ENCODE measurements at regions not wholly inside any gene's neighbourhood (a gene's known extent, or its start where the extent isn't known, plus 50 kb on each side); places are given as distances from the start of the nearest gene placed in this dataset.
"Not testable (repeated sequence)": the region's sequence is repeated elsewhere in the genome, so short reads cannot be mapped to it uniquely, and the experiment has no call there.

- DNase-seq (ENCODE audit: low spot score), result no peak
These were observed 1189.4 kb downstream of the DSC3 start for GRCh38 chr18:29853126-29853525.

- no peak for DNase-seq (ENCODE audit: low spot score)
These were observed 1193.4 kb downstream of the DSC3 start for GRCh38 chr18:29849144-29849543.

- DNase-seq (ENCODE audit: low spot score), result no peak
These were observed 1200.9 kb downstream of the DSC3 start for GRCh38 chr18:29841631-29842030.

- DNase-seq (ENCODE audit: low spot score), result peak; percentile 13
These were observed 1202.5 kb downstream of the DSC3 start for GRCh38 chr18:29840089-29840488.

DNA sequence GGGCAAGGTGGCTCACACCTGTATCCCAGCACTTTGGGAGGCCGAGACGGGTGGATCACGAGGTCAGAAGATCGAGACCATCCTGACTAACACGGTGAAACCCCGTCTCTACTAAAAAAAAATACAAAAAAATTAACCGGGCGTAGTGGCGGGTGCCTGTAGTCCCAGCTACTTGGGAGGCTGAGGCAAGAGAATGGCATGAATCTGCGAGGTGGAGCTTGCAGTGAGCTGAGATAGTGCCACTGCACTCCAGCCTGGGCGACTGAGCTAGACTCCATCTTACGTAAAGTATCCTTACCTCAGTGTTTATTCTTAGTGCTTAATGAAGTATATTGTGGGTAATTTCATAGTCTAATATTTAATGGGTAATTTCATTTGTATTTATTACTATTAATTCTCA is 1203.6 kb downstream of the DSC3 start:
- not testable (repeated sequence) for DNase-seq (ENCODE audit: low spot score)

DNA sequence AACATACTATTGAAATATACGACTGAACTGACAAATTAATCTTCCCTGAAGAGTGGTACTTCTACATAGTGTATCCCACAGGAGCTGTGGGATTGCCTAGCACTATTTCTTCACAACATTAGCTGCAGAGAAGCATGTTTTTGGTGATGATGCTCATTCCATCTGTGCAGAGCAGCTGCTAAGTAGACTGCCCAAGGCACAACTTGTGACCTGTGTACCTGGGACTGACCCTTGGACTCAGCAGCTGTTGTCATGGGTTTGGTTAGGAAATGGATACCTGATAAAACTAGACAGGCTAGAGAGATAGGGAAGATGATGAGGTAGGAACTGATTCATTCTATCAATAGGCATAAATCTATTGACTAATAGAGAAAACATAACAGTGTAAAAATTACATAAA is 1204.0 kb downstream of the DSC3 start:
- no peak for DNase-seq (ENCODE audit: low spot score)

DNA sequence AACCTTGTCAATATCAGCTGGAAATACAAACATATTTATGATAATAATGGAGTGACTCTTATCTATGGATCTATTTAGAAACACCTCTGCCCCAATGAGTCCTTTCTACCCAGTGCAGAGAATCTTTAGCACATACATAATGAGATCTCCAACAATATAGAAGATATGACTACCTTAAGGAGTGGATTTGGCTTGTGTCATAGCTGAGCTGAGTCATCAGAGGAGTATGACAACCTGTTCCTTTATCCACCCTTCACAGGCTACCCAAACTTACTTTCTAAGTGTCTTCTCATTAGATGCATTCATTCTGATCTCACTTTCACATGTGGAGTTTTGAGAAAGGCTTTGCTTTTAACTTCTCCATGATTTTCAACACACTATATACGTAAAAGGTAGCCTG is 1218.9 kb downstream of the DSC3 start:
- DNase-seq (ENCODE audit: low spot score), result no peak

- DNase-seq (ENCODE audit: low spot score), result no peak
These were observed 1221.0 kb downstream of the DSC3 start for GRCh38 chr18:29821544-29821943.

DNA sequence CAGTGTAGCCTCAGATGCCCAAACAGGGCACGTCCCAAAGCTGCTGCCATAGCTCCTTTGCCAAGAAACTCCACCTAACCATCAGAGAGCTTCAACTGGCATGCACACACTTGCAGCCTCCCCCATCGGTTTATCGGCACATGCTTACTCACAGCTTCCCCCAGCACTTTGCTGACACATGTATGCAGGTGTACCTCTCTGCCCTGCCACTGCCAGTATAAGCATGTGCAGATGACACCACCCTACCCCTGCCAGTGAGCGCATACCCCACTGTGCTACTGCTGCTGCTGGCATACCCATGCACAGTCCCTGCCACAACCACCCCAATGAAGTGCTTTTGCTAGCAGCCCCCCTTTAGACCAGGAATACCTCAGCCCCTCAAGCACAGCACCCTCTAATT is 1231.0 kb downstream of the DSC3 start:
- no peak for DNase-seq (ENCODE audit: low spot score)

DNA sequence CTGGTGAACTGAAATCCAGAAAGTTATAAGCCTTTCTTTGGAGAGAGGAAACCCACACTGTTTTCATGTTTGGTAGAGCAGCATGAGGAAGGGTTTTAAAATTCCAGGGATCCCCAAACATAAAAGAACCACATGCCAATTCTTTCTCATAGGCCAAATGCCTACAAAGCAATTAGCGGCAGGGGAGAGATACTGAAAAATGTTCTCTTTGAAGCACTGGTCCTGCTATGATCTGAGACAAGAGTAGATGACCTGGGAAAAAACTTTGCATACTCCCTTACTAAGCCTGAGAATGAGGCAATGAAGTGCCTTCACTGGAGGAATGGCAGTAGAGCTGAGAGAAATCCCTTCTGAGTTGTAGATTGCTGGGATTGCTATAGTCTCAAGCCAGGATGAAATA is 1261.7 kb downstream of the DSC3 start:
- no peak for DNase-seq (ENCODE audit: low spot score)

GRCh38 chr18:29779096-29779495 is 1263.4 kb downstream of the DSC3 start:
- DNase-seq (ENCODE audit: low spot score), result no peak

DNA sequence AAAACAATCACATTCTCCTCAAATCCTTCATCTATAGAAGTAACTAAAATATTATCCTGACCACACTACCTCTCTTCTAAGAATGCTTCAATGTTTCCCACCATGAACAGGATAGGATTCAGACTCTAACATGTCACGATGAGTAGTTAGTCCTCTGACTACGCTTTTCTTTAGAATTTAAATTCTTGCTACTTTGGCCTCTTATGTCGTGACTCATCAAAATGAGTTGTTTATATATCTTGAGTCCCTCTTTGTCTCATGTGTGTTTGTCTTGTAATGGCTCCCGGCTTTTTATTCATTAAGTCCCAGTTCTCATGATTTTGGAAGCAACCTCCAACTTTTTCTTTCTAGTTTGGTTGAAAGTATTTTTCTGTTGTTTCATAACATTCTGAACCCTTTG is 1289.2 kb downstream of the DSC3 start:
- no peak for DNase-seq (ENCODE audit: low spot score)

DNA sequence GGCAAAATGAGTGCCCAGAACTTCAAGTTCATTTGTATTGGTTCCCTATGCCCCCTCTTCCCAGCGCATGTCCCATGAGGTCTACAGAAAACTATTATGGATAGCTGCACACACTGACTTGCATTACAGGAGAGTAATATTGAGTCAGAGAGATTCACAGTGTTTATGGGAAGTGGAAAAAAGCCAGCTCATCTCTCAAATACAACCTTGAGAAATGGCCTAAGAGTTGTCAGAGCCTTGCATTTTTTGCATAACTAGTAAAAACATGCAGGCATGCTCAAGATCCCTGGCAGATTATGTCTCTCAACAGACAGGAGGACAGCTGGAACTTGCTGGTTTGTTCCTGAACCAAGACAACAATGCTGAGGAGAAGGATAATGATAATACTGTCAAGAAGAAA is 1292.8 kb downstream of the DSC3 start:
- no peak for DNase-seq (ENCODE audit: low spot score)

- DNase-seq (ENCODE audit: low spot score), result no peak
These were observed 1301.1 kb downstream of the DSC3 start for GRCh38 chr18:29741461-29741860.

DNA sequence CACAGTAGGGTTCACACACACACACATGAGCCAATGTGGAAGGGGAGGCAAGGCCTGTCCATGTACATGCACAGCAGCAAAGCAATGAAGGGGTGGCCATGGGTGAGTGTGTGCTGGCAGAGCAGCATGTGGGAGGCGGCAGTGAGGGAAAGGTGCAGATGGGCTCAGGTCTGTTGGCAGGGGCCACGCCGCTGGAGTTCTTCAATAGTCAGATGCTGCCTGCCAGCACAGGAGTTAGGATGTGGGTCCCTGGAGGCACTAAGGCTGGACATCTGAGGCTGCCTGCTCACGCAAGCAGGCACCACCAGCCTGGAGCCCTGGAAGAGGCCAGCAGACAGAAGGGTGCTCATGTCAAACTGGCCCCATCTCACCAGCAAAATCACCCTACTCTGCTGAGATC is 1304.9 kb downstream of the DSC3 start:
- no peak for DNase-seq (ENCODE audit: low spot score)

GRCh38 chr18:29737190-29737589 is 1305.4 kb downstream of the DSC3 start:
- DNase-seq (ENCODE audit: low spot score), result no peak

DNA sequence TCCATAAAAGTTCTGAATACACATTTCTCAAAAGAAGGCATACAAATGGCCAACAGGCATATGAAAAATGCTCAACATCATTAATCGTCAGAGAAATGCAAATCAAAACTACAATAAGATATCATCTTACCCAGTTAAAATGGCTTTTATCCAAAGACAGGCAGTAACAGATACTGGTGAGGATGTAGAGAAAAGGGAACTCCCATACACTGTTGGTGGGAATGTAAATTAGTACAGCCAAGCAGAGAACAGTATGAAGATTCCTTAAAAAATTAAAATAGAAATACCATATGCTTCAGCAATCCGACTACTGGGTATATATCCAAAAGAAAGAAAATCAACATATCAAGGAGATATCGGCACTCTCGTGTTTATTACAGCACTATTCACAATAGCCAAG is 1312.5 kb downstream of the DSC3 start:
- no peak for DNase-seq (ENCODE audit: low spot score)

GRCh38 chr18:29726646-29727045 is 1315.9 kb downstream of the DSC3 start:
- no peak for DNase-seq (ENCODE audit: low spot score)

DNA sequence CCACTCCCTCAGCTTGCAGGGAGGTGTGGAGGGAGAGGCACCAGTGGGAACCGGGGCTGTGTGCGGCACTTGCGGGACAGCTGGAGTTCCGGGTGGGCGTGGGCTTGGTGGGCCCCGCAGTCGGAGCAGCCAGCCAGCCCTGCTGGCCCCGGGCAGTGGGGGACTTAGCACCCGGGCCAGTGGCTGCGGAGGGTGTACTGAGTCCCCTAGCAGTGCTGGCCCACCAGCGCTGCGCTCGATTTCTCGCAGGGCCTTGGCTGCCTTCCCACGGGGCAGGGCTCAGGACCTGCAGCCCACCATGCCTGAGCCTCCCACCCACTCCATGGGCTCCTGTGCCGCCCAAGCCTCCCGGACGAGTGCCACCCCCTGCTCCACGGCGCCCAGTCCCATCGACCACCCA is 1319.1 kb downstream of the DSC3 start:
- DNase-seq (ENCODE audit: low spot score), result not testable (repeated sequence)

DNA sequence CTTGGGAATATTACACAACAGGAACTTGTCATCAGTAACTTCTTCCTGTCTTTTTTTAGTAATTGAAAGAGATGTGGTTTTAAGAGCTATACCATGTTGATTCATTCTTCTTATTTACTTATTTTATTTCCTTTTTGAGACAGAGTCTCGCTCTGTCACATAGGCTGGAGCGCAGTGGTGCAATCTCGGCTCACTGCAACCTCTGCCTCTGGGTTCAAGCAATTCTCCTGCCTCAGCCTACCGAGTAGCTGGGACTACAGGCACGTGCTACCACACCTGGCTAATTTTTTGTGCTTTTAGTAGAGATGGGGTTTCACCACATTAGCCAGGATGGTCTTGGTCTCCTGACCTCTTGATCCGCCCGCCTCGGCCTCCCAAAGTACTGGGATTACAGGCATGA is 1326.6 kb downstream of the DSC3 start:
- not testable (repeated sequence) for DNase-seq (ENCODE audit: low spot score)

GRCh38 chr18:29712785-29713184 is 1329.8 kb downstream of the DSC3 start:
- no peak for DNase-seq (ENCODE audit: low spot score)

DNA sequence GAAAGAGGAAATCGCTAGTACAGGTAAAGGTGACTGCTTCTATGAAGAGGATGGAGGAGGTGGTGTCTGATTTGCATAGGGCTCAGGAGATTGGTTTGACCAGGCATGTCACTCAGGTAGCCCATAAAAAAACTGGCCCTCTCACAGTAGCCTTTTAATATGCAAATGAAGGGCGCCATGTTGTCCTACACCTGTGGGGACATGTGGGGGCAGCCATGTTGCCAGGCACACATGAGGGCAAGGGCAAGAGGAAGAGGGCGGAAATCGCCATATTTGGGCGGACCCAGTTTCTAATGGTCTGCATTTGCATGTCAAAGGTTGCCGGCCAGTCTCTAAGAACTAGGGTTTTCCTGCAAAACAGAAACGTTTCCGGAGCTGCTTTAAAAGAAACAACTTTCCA is 1330.6 kb downstream of the DSC3 start:
- DNase-seq (ENCODE audit: low spot score), result no peak

DNA sequence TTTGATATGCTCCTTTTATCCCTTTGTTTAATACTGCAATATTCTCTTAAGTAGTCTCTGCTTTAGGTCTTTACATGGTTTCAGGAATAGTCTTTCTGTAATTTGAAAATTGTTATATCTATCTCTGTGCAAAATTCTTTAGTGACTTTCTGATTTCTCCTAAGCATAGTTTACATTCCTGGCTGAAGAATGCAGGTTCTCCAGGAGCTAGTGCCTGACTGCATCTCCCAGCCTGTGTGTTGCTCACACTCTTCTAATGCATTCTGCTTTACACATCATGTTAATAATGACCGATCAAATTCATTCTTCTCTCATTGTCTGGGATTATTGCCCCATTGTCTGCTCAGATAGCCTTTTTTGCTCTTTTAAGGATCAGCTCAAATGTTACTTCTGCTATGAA is 1349.2 kb downstream of the DSC3 start:
- DNase-seq (ENCODE audit: low spot score), result no peak

- no peak for DNase-seq (ENCODE audit: low spot score)
These were observed 1361.0 kb downstream of the DSC3 start for GRCh38 chr18:29681578-29681977.
